K562 (cell line): ENCODE measurements at regions not wholly inside any gene's neighbourhood (a gene's known extent, or its start where the extent isn't known, plus 50 kb on each side); places are given as distances from the start of the nearest gene placed in this dataset.

Experiments
- HMBOX1 ChIP-seq: sonication (generic); IDR thresholded peaks from 2 replicates; pipeline ENCODE4 v1.6.1; 2016
- KAT7 ChIP-seq: sonication (generic); formaldehyde crosslinking; IDR thresholded peaks from 2 replicates; pipeline ENCODE4 v1.8.0; 2022; ENCODE audit warnings: missing genetic modification reagents, mild to moderate bottlenecking, borderline replicate concordance
- MEF2A ChIP-seq: IDR thresholded peaks from 2 replicates; pipeline ENCODE4 v1.6.1; 2011; ENCODE audit warnings: low read depth, mild to moderate bottlenecking, low read length, moderate library complexity; ENCODE audit not compliant: control insufficient read depth
- POLR2A ChIP-seq: fragments of 450-650 bp; conservative IDR thresholded peaks from 2 replicates; pipeline ENCODE4 v1.6.1; 2016
- SMARCB1 ChIP-seq: IDR thresholded peaks from 2 replicates; pipeline ENCODE4 v1.6.1; 2011; ENCODE audit warnings: improper control_type of control experiment, low read depth; ENCODE audit not compliant: insufficient read length

- TF ChIP-seq HMBOX1 (no peak), POLR2A (no peak), KAT7 (CRISPR knock-in tag) (no peak), MEF2A (no peak), SMARCB1 (no peak)
Observed at GRCh38 chr5:117615226-117615625, 1040.6 kb upstream of the SEMA6A start.
